Adrenal gland (tissue), 5 donors: ENCODE measurements at regions not wholly inside any gene's neighbourhood (a gene's known extent, or its start where the extent isn't known, plus 50 kb on each side); places are given as distances from the start of the nearest gene placed in this dataset.

Experiments used
- CTCF ChIP-seq, 6 experiments: fragments of 450-650 bp in 4 of 6; fragments of 200-600 bp in 2 of 6; sonication (generic) in 1 of 6; IDR thresholded peaks; 1 replicate in 5 of 6; 2 replicates in 1 of 6; pipeline versions ENCODE4 v1.5.1 to v1.8.0; 2016 to 2021; ENCODE audit warnings: antibody characterized with exemption in 6 of 6, mild to moderate bottlenecking in 2 of 6, moderate library complexity in 1 of 6
- POLR2A ChIP-seq, 2 donors: fragments of 450-650 bp; IDR thresholded peaks; one replicate each; pipeline ENCODE4 v1.6.1; 2017; ENCODE audit warnings: antibody characterized with exemption in 2 of 2, mild to moderate bottlenecking in 2 of 2, moderate library complexity in 1 of 2
- donor health status: DM: no; HTN: no; CAD: no.

GRCh38 chr7:4486907-4487306, 195.2 kb upstream of the FOXK1 start:
- TF ChIP-seq CTCF (IDR thresholded peaks at IDR 0.05): no peak
- no peak for TF ChIP-seq POLR2A (IDR thresholded peaks at IDR 0.05)
